Neural crest cell (in vitro differentiated cells): ENCODE measurements at regions not wholly inside any gene's neighbourhood (a gene's known extent, or its start where the extent isn't known, plus 50 kb on each side); places are given as distances from the start of the nearest gene placed in this dataset.
"Not testable (repeated sequence)": the region's sequence is repeated elsewhere in the genome, so short reads cannot be mapped to it uniquely, and the experiment has no call there.

Experiments used
- DNase-seq: peaks from one replicate; pipeline ENCODE4 v3.0.0; 2021; ENCODE audit warnings: low read depth, mixed read lengths, low spot score
- H3K27ac Mint-ChIP-seq: one replicate; pipeline ENCODE4 v1.8.0; 2021; ENCODE audit warnings: mild to moderate bottlenecking, mixed read lengths; ENCODE audit not compliant: unreplicated experiment
- H3K27me3 Mint-ChIP-seq: 2 replicates; pipeline ENCODE4 v1.8.0; 2021; ENCODE audit warnings: low read depth, mild to moderate bottlenecking, mixed read lengths
- H3K36me3 Mint-ChIP-seq: 2 replicates; pipeline ENCODE4 v1.8.0; 2021; ENCODE audit warnings: low read depth, mild to moderate bottlenecking, mixed read lengths
- H3K4me1 Mint-ChIP-seq: 2 replicates; pipeline ENCODE4 v1.8.0; 2021; ENCODE audit warnings: mixed read lengths
- H3K4me3 Mint-ChIP-seq: one replicate; pipeline ENCODE4 v1.8.0; 2021; ENCODE audit warnings: mild to moderate bottlenecking, mixed read lengths
- H3K9me3 Mint-ChIP-seq: 2 replicates; pipeline ENCODE4 v1.8.0; 2021; ENCODE audit warnings: mixed read lengths
- CTCF ChIP-seq: fragments of 200-600 bp; sonication (generic); conservative IDR thresholded peaks from 2 replicates; pipeline ENCODE4 v1.5.0; 2021; ENCODE audit warnings: antibody characterized with exemption, mild to moderate bottlenecking

GRCh38 chr14:106549064-106549463, 1022.7 kb downstream of the TMEM121 start:
- Mint-ChIP-seq H3K4me3 (no peak overlapping the region), H3K27ac (no peak overlapping the region), H3K4me1 (no peaks in the 10 kb centered on the region), H3K27me3 (no peaks in the 10 kb centered on the region), H3K9me3 (peaks cover 26% of the 10 kb centered on the region), H3K36me3 (peaks cover 8% of the 10 kb centered on the region)
- no peak for TF ChIP-seq CTCF
- no peak for DNase-seq

GRCh38 chr14:106551265-106551664, 1024.9 kb downstream of the TMEM121 start:
- DNase-seq: no peak
- Mint-ChIP-seq H3K36me3 (peaks cover 12% of the 10 kb centered on the region), H3K27ac (no peak overlapping the region)

GRCh38 chr14:106556211-106556610, 1029.8 kb downstream of the TMEM121 start:
- H3K4me1 Mint-ChIP-seq, H3K27me3 Mint-ChIP-seq, H3K36me3 Mint-ChIP-seq, H3K4me3 Mint-ChIP-seq, H3K27ac Mint-ChIP-seq, DNase-seq: not testable (repeated sequence)
- peaks cover 15% of the 10 kb centered on the region for H3K9me3 Mint-ChIP-seq

More at GRCh38 chr14:106551265-106551664, 1024.9 kb downstream of the TMEM121 start:
- TF ChIP-seq CTCF: no peak
- H3K9me3 Mint-ChIP-seq: peaks cover 27% of the 10 kb centered on the region
- H3K4me1 Mint-ChIP-seq: no peaks in the 10 kb centered on the region
- H3K4me3 Mint-ChIP-seq: no peak overlapping the region
- no peaks in the 10 kb centered on the region for H3K27me3 Mint-ChIP-seq

GRCh38 chr14:106556665-106557289, 1030.4 kb downstream of the TMEM121 start:
- H3K27ac Mint-ChIP-seq: no peak overlapping the region
- H3K27me3 Mint-ChIP-seq: no peaks in the 10 kb centered on the region
- peaks cover 13% of the 10 kb centered on the region for H3K9me3 Mint-ChIP-seq
- TF ChIP-seq CTCF: peak; percentile 25
- no peak for DNase-seq
- peaks cover 8% of the 10 kb centered on the region for H3K36me3 Mint-ChIP-seq
- H3K4me3 Mint-ChIP-seq: no peak overlapping the region
- no peaks in the 10 kb centered on the region for H3K4me1 Mint-ChIP-seq

- H3K36me3 Mint-ChIP-seq: peaks cover 15% of the 10 kb centered on the region
- peaks cover 23% of the 10 kb centered on the region for H3K9me3 Mint-ChIP-seq
- H3K4me1 Mint-ChIP-seq: no peaks in the 10 kb centered on the region
- DNase-seq: no peak
- TF ChIP-seq CTCF: no peak
- no peaks in the 10 kb centered on the region for H3K27me3 Mint-ChIP-seq
- no peak overlapping the region for H3K27ac Mint-ChIP-seq
- no peak overlapping the region for H3K4me3 Mint-ChIP-seq
Observed at GRCh38 chr14:106562451-106562850, 1036.1 kb downstream of the TMEM121 start.

- DNase-seq: no peak
Observed at GRCh38 chr14:106564058-106564643, 1037.8 kb downstream of the TMEM121 start.

More at GRCh38 chr14:106564058-106564643, 1037.8 kb downstream of the TMEM121 start:
- Mint-ChIP-seq H3K36me3 (peaks cover 15% of the 10 kb centered on the region), H3K4me3 (no peak overlapping the region), H3K9me3 (peaks cover 29% of the 10 kb centered on the region), H3K27me3 (no peaks in the 10 kb centered on the region), H3K4me1 (no peaks in the 10 kb centered on the region), H3K27ac (no peak overlapping the region)
- no peak for TF ChIP-seq CTCF
